Keratinocyte (primary cell): ENCODE measurements at regions not wholly inside any gene's neighbourhood (a gene's known extent, or its start where the extent isn't known, plus 50 kb on each side); places are given as distances from the start of the nearest gene placed in this dataset.
"Not testable (repeated sequence)": the region's sequence is repeated elsewhere in the genome, so short reads cannot be mapped to it uniquely, and the experiment has no call there.

Experiments used
- DNase-seq: peaks from one replicate; pipeline ENCODE4 v3.0.0-alpha.2; 2011; ENCODE audit warnings: low read depth, missing footprints, low spot score
- FAIRE-seq: peaks from 2 replicates; lab custom pipeline; 2011; peaks lifted over from hg19 to GRCh38; lab: Jason Lieb, UNC
- H2AFZ ChIP-seq: 2 replicates; pipeline ENCODE4 v1.6.0; 2012; ENCODE audit warnings: low read length, control low read depth, inconsistent platforms; ENCODE audit not compliant: control insufficient read depth
- H3K27ac ChIP-seq: 2 replicates; pipeline ENCODE4 v1.5.1; 2011; ENCODE audit warnings: low read length; ENCODE audit not compliant: control insufficient read depth, insufficient read depth
- H3K27me3 ChIP-seq: 3 replicates; pipeline ENCODE4 v1.6.0; 2011; ENCODE audit warnings: low read length; ENCODE audit not compliant: control insufficient read depth, insufficient read depth; ENCODE audit errors: extremely low read depth
- H3K36me3 ChIP-seq, 2 experiments: 2 replicates in 1 of 2; 3 replicates in 1 of 2; pipeline ENCODE4 v1.5.1; 2011; ENCODE audit warnings: low read length in 2 of 2, mild to moderate bottlenecking in 1 of 2; ENCODE audit not compliant: control insufficient read depth in 2 of 2, insufficient read depth in 2 of 2; ENCODE audit errors: extremely low read depth in 1 of 2
- H3K4me1 ChIP-seq: 3 replicates; pipeline ENCODE4 v1.5.1; 2011; ENCODE audit warnings: low read length; ENCODE audit not compliant: control insufficient read depth, insufficient read depth; ENCODE audit errors: extremely low read depth
- H3K4me2 ChIP-seq: 3 replicates; pipeline ENCODE4 v1.6.0; 2011; ENCODE audit warnings: low read depth, low read length; ENCODE audit not compliant: control insufficient read depth, insufficient read depth; ENCODE audit errors: extremely low read depth
- H3K4me3 ChIP-seq, 3 experiments: fragments of 200-600 bp in 1 of 3; sonication (generic) in 1 of 3; 2 replicates in 2 of 3; 3 replicates in 1 of 3; pipeline ENCODE4 v1.5.1; 2011 to 2016; ENCODE audit warnings: low read length in 3 of 3, mild to moderate bottlenecking in 3 of 3, control low read depth in 2 of 3, inconsistent platforms in 1 of 3, low read depth in 1 of 3, mixed read lengths in 1 of 3, mixed run types in 1 of 3, moderate library complexity in 1 of 3; ENCODE audit not compliant: control insufficient read depth in 2 of 3, insufficient read depth in 2 of 3; ENCODE audit errors: extremely low read depth in 1 of 3
- H3K79me2 ChIP-seq: 2 replicates; pipeline ENCODE4 v1.6.0; 2012; ENCODE audit warnings: low read length; ENCODE audit not compliant: control insufficient read depth, insufficient read depth
- H3K9ac ChIP-seq: 3 replicates; pipeline ENCODE4 v1.6.0; 2011; ENCODE audit warnings: low read length; ENCODE audit not compliant: control insufficient read depth, insufficient read depth; ENCODE audit errors: extremely low read depth
- H3K9me1 ChIP-seq: 3 replicates; pipeline ENCODE4 v1.6.0; 2011; ENCODE audit warnings: low read length; ENCODE audit not compliant: control insufficient read depth, insufficient read depth; ENCODE audit errors: extremely low read depth
- H3K9me3 ChIP-seq: 2 replicates; pipeline ENCODE4 v1.5.1; 2012; ENCODE audit warnings: low read depth, low read length; ENCODE audit not compliant: control insufficient read depth
- H4K20me1 ChIP-seq: 3 replicates; pipeline ENCODE4 v1.6.0; 2011; ENCODE audit warnings: low read length; ENCODE audit not compliant: control insufficient read depth, insufficient read depth; ENCODE audit errors: extremely low read depth
- CTCF ChIP-seq, 3 experiments: IDR thresholded peaks in 1 of 3; conservative IDR thresholded peaks in 1 of 3; optimal IDR thresholded peaks in 1 of 3; 2 replicates in 2 of 3; 3 replicates in 1 of 3; pipeline versions ENCODE3 to v1.5.1; 2011; ENCODE audit warnings: low read length in 3 of 3, mild to moderate bottlenecking in 3 of 3, moderate library complexity in 2 of 3, control low read depth in 1 of 3, inconsistent platforms in 1 of 3; ENCODE audit not compliant: insufficient read depth in 2 of 3; ENCODE audit errors: extremely low read depth in 1 of 3
- EZH2 ChIP-seq: IDR thresholded peaks from one replicate; pipeline ENCODE4 v1.6.1; 2012; ENCODE audit warnings: inconsistent platforms, mild to moderate bottlenecking, low read length, moderate library complexity
- dilution Hi-C: fragments of 300-500 bp; cut with MboI; formaldehyde crosslinking; loops from one replicate; pipeline ENCODE4 v1.7.0; 2020; ENCODE audit warnings: low sequenced_read_pairs; ENCODE audit not compliant: extremely low pct_ligation_motif_present

- Histone ChIP-seq H3K9me3 (no peaks in the 10 kb centered on the region), H3K4me1 (no peaks in the 10 kb centered on the region), H4K20me1 (no peaks in the 10 kb centered on the region), H3K9ac (no peak overlapping the region), H3K4me2 (no peak overlapping the region), H2AFZ (no peak overlapping the region), H3K27me3 (no peaks in the 10 kb centered on the region), H3K27ac (no peak overlapping the region), H3K36me3 (no peaks in the 10 kb centered on the region), H3K9me1 (no peaks in the 10 kb centered on the region), H3K4me3 (no peak overlapping the region), H3K79me2 (no peaks in the 10 kb centered on the region)
- TF ChIP-seq EZH2 = no peak
- dilution Hi-C loops = no loop called here
- DNase-seq = no peak
- FAIRE-seq = no peak
Observed at GRCh38 chr3:164732166-164732565, 346.1 kb downstream of the SI start.

- dilution Hi-C loops = no loop called here
- FAIRE-seq = no peak
- no peaks in the 10 kb centered on the region for H4K20me1 ChIP-seq
- H3K27me3 ChIP-seq = no peaks in the 10 kb centered on the region
- H2AFZ ChIP-seq = no peak overlapping the region
- DNase-seq = no peak
- no peaks in the 10 kb centered on the region for H3K9me3 ChIP-seq
- H3K9ac ChIP-seq = no peak overlapping the region
- no peak overlapping the region for H3K4me3 ChIP-seq
- H3K79me2 ChIP-seq = no peaks in the 10 kb centered on the region
- no peaks in the 10 kb centered on the region for H3K4me1 ChIP-seq
- H3K4me2 ChIP-seq = no peak overlapping the region
- no peak overlapping the region for H3K27ac ChIP-seq
- TF ChIP-seq EZH2 = no peak
- no peak for TF ChIP-seq CTCF (optimal IDR thresholded peaks at IDR 0.05 in 1 of 3, IDR thresholded peaks at IDR 0.05 in 1 of 3, conservative IDR thresholded peaks at IDR 0.05 in 1 of 3; ENCODE audit: extremely low read depth in 1 of 3, insufficient read depth in 2 of 3, low read length in 3 of 3)
- no peaks in the 10 kb centered on the region for H3K9me1 ChIP-seq
- no peaks in the 10 kb centered on the region for H3K36me3 ChIP-seq
Observed at GRCh38 chr3:164730815-164731360, 347.4 kb downstream of the SI start.

- H3K36me3 ChIP-seq = no peaks in the 10 kb centered on the region
- H3K9ac ChIP-seq = no peak overlapping the region
- no peaks in the 10 kb centered on the region for H4K20me1 ChIP-seq
- no peaks in the 10 kb centered on the region for H3K27me3 ChIP-seq
- FAIRE-seq = no peak
- no peaks in the 10 kb centered on the region for H3K79me2 ChIP-seq
- H3K27ac ChIP-seq = no peak overlapping the region
- no peak for DNase-seq
- no peak overlapping the region for H2AFZ ChIP-seq
- H3K9me3 ChIP-seq = no peaks in the 10 kb centered on the region
- H3K4me3 ChIP-seq = no peak overlapping the region
- no peaks in the 10 kb centered on the region for H3K4me1 ChIP-seq
- no peak overlapping the region for H3K4me2 ChIP-seq
- dilution Hi-C loops = no loop called here
- TF ChIP-seq CTCF (optimal IDR thresholded peaks at IDR 0.05 in 1 of 3, IDR thresholded peaks at IDR 0.05 in 1 of 3, conservative IDR thresholded peaks at IDR 0.05 in 1 of 3; ENCODE audit: extremely low read depth in 1 of 3, insufficient read depth in 2 of 3, low read length in 3 of 3) = no peak
- no peak for TF ChIP-seq EZH2
- no peaks in the 10 kb centered on the region for H3K9me1 ChIP-seq
Observed at GRCh38 chr3:164723396-164723795, 354.9 kb downstream of the SI start.

- H3K4me1 ChIP-seq, H3K4me3 ChIP-seq, H3K36me3 ChIP-seq, H3K27ac ChIP-seq, H3K79me2 ChIP-seq, DNase-seq, H3K4me2 ChIP-seq, H4K20me1 ChIP-seq, H3K9me1 ChIP-seq, FAIRE-seq, H3K27me3 ChIP-seq, H3K9ac ChIP-seq, H3K9me3 ChIP-seq, dilution Hi-C loops, H2AFZ ChIP-seq: not testable (repeated sequence)
Observed at GRCh38 chr3:164702808-164703207, 375.5 kb downstream of the SI start.
